Spleen (tissue), 7 donors: ENCODE measurements at regions not wholly inside any gene's neighbourhood (a gene's known extent, or its start where the extent isn't known, plus 50 kb on each side); places are given as distances from the start of the nearest gene placed in this dataset.

Experiments
- POLR2A ChIP-seq, 3 donors: fragments of 450-650 bp; IDR thresholded peaks; one replicate each; pipeline ENCODE4 v1.5.1; 2017; ENCODE audit warnings: antibody characterized with exemption in 3 of 3, mild to moderate bottlenecking in 1 of 3
- POLR2AphosphoS5 ChIP-seq, 3 donors: sonication (generic); formaldehyde crosslinking; IDR thresholded peaks; one replicate each; pipeline ENCODE4 v1.5.1; 2017; ENCODE audit warnings: antibody characterized with exemption in 3 of 3
- TF ChIP-seq, protein P1 (sequence below), 11 experiments: fragments of 200-600 bp in 7 of 11; fragments of 450-650 bp in 4 of 11; sonication (generic) in 4 of 11; IDR thresholded peaks in 8 of 11; conservative IDR thresholded peaks in 3 of 11; 1 replicate in 7 of 11; 2 replicates in 4 of 11; pipeline versions ENCODE4 v1.4.0 to v1.8.0; 2016 to 2021; ENCODE audit warnings: antibody characterized with exemption in 11 of 11, inconsistent platforms in 4 of 11, mild to moderate bottlenecking in 1 of 11
- donor health status: DM: no; HTN: no; CAD: no; lungs with moderate emphysema.
- donor health status: DM: no; HTN: no; CAD: no.
- donor health status: DM: no; HTN: no; CAD: no.

GRCh38 chr3:11909726-11910125, 63.0 kb upstream of the TAMM41 start:
- TF ChIP-seq, protein P1, sequence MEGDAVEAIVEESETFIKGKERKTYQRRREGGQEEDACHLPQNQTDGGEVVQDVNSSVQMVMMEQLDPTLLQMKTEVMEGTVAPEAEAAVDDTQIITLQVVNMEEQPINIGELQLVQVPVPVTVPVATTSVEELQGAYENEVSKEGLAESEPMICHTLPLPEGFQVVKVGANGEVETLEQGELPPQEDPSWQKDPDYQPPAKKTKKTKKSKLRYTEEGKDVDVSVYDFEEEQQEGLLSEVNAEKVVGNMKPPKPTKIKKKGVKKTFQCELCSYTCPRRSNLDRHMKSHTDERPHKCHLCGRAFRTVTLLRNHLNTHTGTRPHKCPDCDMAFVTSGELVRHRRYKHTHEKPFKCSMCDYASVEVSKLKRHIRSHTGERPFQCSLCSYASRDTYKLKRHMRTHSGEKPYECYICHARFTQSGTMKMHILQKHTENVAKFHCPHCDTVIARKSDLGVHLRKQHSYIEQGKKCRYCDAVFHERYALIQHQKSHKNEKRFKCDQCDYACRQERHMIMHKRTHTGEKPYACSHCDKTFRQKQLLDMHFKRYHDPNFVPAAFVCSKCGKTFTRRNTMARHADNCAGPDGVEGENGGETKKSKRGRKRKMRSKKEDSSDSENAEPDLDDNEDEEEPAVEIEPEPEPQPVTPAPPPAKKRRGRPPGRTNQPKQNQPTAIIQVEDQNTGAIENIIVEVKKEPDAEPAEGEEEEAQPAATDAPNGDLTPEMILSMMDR (IDR thresholded peaks at IDR 0.05 in 8 of 11, conservative IDR thresholded peaks at IDR 0.05 in 3 of 11): no peak
- TF ChIP-seq POLR2AphosphoS5 (IDR thresholded peaks at IDR 0.05): no peak
- no peak for TF ChIP-seq POLR2A (IDR thresholded peaks at IDR 0.05)
